Sigmoid colon (tissue), 6 donors: ENCODE measurements at regions not wholly inside any gene's neighbourhood (a gene's known extent, or its start where the extent isn't known, plus 50 kb on each side); places are given as distances from the start of the nearest gene placed in this dataset.

ENCODE experiments used
- DNase-seq: peaks from one replicate; pipeline ENCODE4 v3.0.0-alpha.2; 2019
- H3K27ac ChIP-seq, 4 donors: fragments of 200-600 bp; sonication (generic); one replicate each; pipeline ENCODE4 v1.5.1; 2016 to 2019; ENCODE audit warnings: mild to moderate bottlenecking in 1 of 4
- H3K27me3 ChIP-seq, 3 donors: fragments of 200-600 bp; sonication (generic); one replicate each; pipeline ENCODE4 v1.5.1; 2019; ENCODE audit warnings: mild to moderate bottlenecking in 1 of 3
- H3K36me3 ChIP-seq, 4 donors: fragments of 200-600 bp; sonication (generic); one replicate each; pipeline ENCODE4 v1.5.1; 2016 to 2019
- H3K4me1 ChIP-seq, 4 donors: fragments of 200-600 bp; sonication (generic); one replicate each; pipeline ENCODE4 v1.5.1; 2017 to 2019
- H3K4me3 ChIP-seq, 4 donors: fragments of 200-600 bp; sonication (generic); one replicate each; pipeline ENCODE4 v1.5.1; 2017 to 2019; ENCODE audit warnings: mild to moderate bottlenecking in 2 of 4, moderate library complexity in 1 of 4
- H3K9me3 ChIP-seq, 4 donors: fragments of 200-600 bp in 3 of 4; sonication (generic) in 3 of 4; one replicate each; pipeline versions ENCODE4 v1.5.1 to v1.6.1; 2013 to 2019
- CTCF ChIP-seq, 4 experiments: fragments of 450-650 bp in 3 of 4; fragments of 200-600 bp in 1 of 4; IDR thresholded peaks; one replicate each; pipeline ENCODE4 v1.5.1; 2016 to 2019; ENCODE audit warnings: antibody characterized with exemption in 4 of 4, mild to moderate bottlenecking in 3 of 4, moderate library complexity in 2 of 4
- EP300 ChIP-seq, 4 donors: sonication (generic); formaldehyde crosslinking; IDR thresholded peaks; one replicate each; pipeline ENCODE4 v1.6.1; 2017; ENCODE audit warnings: antibody characterized with exemption in 4 of 4
- POLR2A ChIP-seq, 2 donors: fragments of 450-650 bp; IDR thresholded peaks; one replicate each; pipeline ENCODE4 v1.6.1; 2016; ENCODE audit warnings: antibody characterized with exemption in 2 of 2, mild to moderate bottlenecking in 2 of 2, moderate library complexity in 2 of 2
- POLR2AphosphoS5 ChIP-seq, 4 donors: sonication (generic); formaldehyde crosslinking; IDR thresholded peaks; one replicate each; pipeline ENCODE4 v1.6.1; 2017; ENCODE audit warnings: antibody characterized with exemption in 4 of 4
- WGBS, 2 donors: extraction: QIAGEN DNeasy Blood & Tissue Kit; methylation state at CpG; one replicate each; pipeline ENCODE4 v1.1.7; 2013; 5-methylcytosine and 5-hydroxymethylcytosine counted together
- intact Hi-C: fragments of 100-400 bp; cut with DNase I; formaldehyde crosslinking; loops from one replicate; pipeline ENCODE4 v1.15.1; 2023
- donor health status: healthy with polysubstance abuse.
- donor health status: healthy.

GRCh38 chr18:76115580-76115979, 379.5 kb downstream of the ZNF516 start:
- Histone ChIP-seq H3K4me3 (no peak overlapping the region), H3K9me3 (no peaks in the 10 kb centered on the region), H3K4me1 (no peaks in the 10 kb centered on the region), H3K36me3 (no peaks in the 10 kb centered on the region), H3K27ac (no peak overlapping the region), H3K27me3 (no peaks in the 10 kb centered on the region)
- WGBS, 2 donors: 85 to 86% methylated on average over 14 of the region's 14 CpGs
- no peak for DNase-seq
- TF ChIP-seq CTCF (IDR thresholded peaks at IDR 0.05) (no peak), EP300 (IDR thresholded peaks at IDR 0.05) (no peak), POLR2A (IDR thresholded peaks at IDR 0.05) (no peak), POLR2AphosphoS5 (IDR thresholded peaks at IDR 0.05) (no peak)
- intact Hi-C loops: no loop called here

- H3K36me3 ChIP-seq: no peaks in the 10 kb centered on the region
- DNase-seq: no peak
- H3K9me3 ChIP-seq: no peaks in the 10 kb centered on the region
- H3K4me3 ChIP-seq: no peak overlapping the region
- 82 to 90% methylated on average over 10 of the region's 10 CpGs for WGBS, 2 donors
- TF ChIP-seq CTCF (IDR thresholded peaks at IDR 0.05) (no peak), POLR2A (IDR thresholded peaks at IDR 0.05) (no peak), EP300 (IDR thresholded peaks at IDR 0.05) (no peak), POLR2AphosphoS5 (IDR thresholded peaks at IDR 0.05) (no peak)
- no peaks in the 10 kb centered on the region for H3K27me3 ChIP-seq
- intact Hi-C loops: no loop called here
- no peak overlapping the region for H3K27ac ChIP-seq
- no peaks in the 10 kb centered on the region for H3K4me1 ChIP-seq
Observed at GRCh38 chr18:76113101-76113500, 381.9 kb downstream of the ZNF516 start.

GRCh38 chr18:76102626-76103025, 392.4 kb downstream of the ZNF516 start:
- DNase-seq: no peak

GRCh38 chr18:76102156-76102555, 392.9 kb downstream of the ZNF516 start:
- no peak for DNase-seq
- no peaks in the 10 kb centered on the region for H3K36me3 ChIP-seq
- WGBS, 2 donors: 63 to 66% methylated on average over 3 of the region's 3 CpGs
- H3K4me3 ChIP-seq: no peak overlapping the region
- TF ChIP-seq CTCF (IDR thresholded peaks at IDR 0.05) (no peak), POLR2AphosphoS5 (IDR thresholded peaks at IDR 0.05) (no peak), EP300 (IDR thresholded peaks at IDR 0.05) (no peak), POLR2A (IDR thresholded peaks at IDR 0.05) (no peak)
- H3K27ac ChIP-seq: no peak overlapping the region
- no peaks in the 10 kb centered on the region for H3K4me1 ChIP-seq
- no peaks in the 10 kb centered on the region for H3K27me3 ChIP-seq
- peaks cover 0 to 5% (median 0%) of the 10 kb centered on the region in 4 donors for H3K9me3 ChIP-seq
- intact Hi-C loops: no loop called here

More at GRCh38 chr18:76102626-76103025, 392.4 kb downstream of the ZNF516 start:
- TF ChIP-seq CTCF (IDR thresholded peaks at IDR 0.05) (no peak), POLR2AphosphoS5 (IDR thresholded peaks at IDR 0.05) (no peak), POLR2A (IDR thresholded peaks at IDR 0.05) (no peak), EP300 (IDR thresholded peaks at IDR 0.05) (no peak)
- WGBS, 2 donors: 67 to 69% methylated on average over 5 of the region's 5 CpGs
- Histone ChIP-seq H3K36me3 (no peaks in the 10 kb centered on the region), H3K9me3 (peaks cover 0 to 5% (median 0%) of the 10 kb centered on the region in 4 donors), H3K27me3 (no peaks in the 10 kb centered on the region), H3K4me3 (no peak overlapping the region), H3K4me1 (no peaks in the 10 kb centered on the region), H3K27ac (no peak overlapping the region)
- intact Hi-C loops: no loop called here

- no peak for DNase-seq
- H3K27ac ChIP-seq: no peak overlapping the region
- H3K4me3 ChIP-seq: no peak overlapping the region
- intact Hi-C loops: no loop called here
- H3K27me3 ChIP-seq: no peaks in the 10 kb centered on the region
- H3K4me1 ChIP-seq: no peaks in the 10 kb centered on the region
- TF ChIP-seq POLR2AphosphoS5 (IDR thresholded peaks at IDR 0.05) (no peak), POLR2A (IDR thresholded peaks at IDR 0.05) (no peak), CTCF (IDR thresholded peaks at IDR 0.05) (no peak), EP300 (IDR thresholded peaks at IDR 0.05) (no peak)
- no peaks in the 10 kb centered on the region for H3K36me3 ChIP-seq
- WGBS, 2 donors: 81 to 86% methylated on average over 14 of the region's 14 CpGs
- peaks cover 0 to 5% (median 0%) of the 10 kb centered on the region in 4 donors for H3K9me3 ChIP-seq
Observed at GRCh38 chr18:76099931-76100457, 395.0 kb downstream of the ZNF516 start.
